Renal cortical epithelial cell (primary cell): ENCODE measurements at regions not wholly inside any gene's neighbourhood (a gene's known extent, or its start where the extent isn't known, plus 50 kb on each side); places are given as distances from the start of the nearest gene placed in this dataset.

Source experiments
- DNase-seq: peaks from one replicate; pipeline ENCODE4 v3.0.0-alpha.2; 2011; ENCODE audit warnings: low read depth

GRCh38 chr22:49035818-49036457 is 791.7 kb downstream of the BRD1 start:
- DNase-seq = no peak

GRCh38 chr22:49034836-49035817 is 792.5 kb downstream of the BRD1 start:
- no peak for DNase-seq

- no peak for DNase-seq
These were observed 794.1 kb downstream of the BRD1 start for GRCh38 chr22:49033616-49034015.

DNA sequence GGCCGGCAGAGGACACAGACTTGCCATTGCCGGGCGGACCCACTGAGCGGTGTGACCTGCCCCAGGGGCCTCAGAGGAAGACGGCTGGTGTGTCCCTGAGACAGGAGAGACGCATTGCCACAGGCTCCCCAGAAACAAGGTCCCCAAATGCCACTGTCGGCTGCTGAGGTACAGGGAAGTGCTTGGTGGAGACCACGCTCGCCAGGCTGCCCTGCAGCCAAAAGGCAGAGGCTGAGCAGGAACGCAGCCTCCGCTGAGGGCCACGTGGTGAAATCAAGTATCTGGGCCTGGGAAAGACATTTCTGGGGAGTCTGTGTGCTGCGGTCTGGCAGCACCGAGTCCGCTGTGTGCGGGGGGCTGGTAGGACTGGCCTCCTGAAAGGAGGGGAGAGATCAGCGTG is 794.9 kb downstream of the BRD1 start:
- no peak for DNase-seq

DNA sequence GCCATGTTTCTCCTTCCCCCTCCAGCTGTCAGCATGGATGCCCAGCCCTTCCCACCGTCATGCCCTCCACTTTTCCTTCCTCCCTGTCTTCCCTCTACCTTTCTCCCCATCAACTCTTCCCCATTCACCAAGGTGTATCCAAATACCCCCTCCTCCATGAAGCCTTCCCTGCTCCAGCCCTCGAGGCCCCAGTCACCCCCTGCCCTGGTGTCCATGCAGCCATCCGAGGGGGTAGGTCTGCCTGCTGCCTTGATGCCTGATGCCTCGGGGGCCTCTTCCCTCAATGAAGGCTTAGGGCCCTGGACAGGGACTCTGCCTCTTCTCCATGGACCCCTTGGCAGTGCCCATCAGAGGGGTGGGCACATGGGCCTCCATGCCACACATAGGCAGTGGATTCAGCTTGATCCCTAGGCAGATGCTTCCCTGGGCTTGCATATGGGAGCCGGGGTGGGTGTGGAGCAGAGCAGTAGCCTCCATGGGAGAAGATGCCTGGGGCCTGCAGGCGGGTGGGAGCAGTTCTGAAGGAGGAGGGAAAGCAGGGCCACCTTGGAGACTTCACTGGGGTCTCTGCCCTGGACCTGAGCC is 795.8 kb downstream of the BRD1 start:
- DNase-seq = no peak

- no peak for DNase-seq
These were observed 799.6 kb downstream of the BRD1 start for GRCh38 chr22:49028111-49028510.

GRCh38 chr22:49027368-49027670 is 800.4 kb downstream of the BRD1 start:
- DNase-seq = no peak

DNA sequence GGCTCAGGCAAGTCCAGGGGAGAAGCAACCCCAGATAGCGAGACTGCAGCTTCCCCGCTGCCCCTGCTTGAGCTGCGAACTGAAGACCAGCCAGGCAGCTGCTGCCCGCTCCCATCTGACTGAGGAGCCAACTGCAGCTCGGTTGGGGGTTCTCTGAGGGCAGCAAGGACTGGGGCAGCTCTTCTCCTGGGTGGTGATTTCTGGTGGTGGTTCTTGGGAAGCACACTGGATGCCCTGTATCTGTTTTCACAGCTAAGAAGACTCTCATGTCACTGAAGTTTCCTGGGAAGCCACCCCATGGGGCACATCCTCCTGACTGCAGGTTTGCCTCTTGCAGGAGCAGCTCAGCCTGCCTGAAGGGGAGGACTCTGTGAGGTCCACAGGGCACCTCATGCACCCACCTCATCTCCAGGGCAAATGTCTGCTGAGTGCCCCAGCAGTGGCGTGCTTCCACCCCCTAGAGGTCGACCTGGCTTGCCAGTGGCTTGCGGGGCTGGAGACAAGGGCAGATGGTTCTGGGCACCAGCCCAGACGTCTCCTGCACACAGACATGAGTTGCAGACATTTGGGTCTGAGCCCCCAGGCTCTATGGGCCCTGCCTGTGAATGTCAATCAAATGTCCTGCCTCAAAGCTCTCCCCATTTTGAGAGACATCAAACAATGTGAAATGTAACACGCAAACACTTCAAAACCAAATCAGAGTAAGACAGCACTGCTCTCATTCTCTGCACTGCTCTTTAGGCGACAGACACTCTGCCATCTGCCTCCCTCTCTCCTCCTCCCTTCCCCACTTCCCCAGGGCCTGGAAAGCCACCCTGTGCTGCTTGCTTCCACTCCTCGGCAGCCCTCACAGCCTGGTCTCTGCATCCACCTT is 800.9 kb downstream of the BRD1 start:
- no peak for DNase-seq

- DNase-seq = no peak
These were observed 801.7 kb downstream of the BRD1 start for GRCh38 chr22:49025791-49026493.

DNA sequence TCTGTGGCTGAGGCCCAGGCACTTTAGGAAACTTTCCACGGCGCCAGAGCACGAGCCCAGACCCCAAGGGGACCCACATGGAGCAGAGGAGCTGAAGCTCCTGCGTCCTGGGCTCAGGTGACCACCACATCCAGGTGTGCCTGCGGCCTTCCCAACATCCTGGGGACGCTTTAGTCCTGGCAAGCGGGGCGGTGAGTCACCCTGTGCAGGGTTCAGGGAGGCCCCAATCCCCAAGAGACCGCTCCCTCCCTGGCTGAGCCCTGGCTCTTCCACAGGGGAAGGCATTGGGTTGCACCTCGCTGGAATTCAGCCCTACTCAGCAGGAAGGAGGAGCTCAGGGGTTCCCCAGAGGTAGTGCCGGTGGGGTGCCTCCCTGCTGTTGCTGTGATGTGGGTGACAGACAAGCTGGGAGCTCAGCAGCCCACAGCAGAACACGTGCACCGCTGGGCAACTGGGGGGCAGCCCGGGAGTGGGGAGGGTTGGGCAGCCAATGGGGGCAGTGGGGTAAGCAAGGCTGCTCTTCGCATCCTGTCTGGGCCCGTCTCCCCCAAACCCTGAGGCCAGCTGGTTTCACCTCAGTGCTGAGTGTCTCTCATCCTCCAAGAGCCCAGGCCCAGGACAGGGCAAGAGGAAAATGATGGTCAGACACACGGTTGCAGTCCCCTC is 802.8 kb downstream of the BRD1 start:
- DNase-seq = no peak

- no peak for DNase-seq
These were observed 803.5 kb downstream of the BRD1 start for GRCh38 chr22:49023879-49024774.

DNA sequence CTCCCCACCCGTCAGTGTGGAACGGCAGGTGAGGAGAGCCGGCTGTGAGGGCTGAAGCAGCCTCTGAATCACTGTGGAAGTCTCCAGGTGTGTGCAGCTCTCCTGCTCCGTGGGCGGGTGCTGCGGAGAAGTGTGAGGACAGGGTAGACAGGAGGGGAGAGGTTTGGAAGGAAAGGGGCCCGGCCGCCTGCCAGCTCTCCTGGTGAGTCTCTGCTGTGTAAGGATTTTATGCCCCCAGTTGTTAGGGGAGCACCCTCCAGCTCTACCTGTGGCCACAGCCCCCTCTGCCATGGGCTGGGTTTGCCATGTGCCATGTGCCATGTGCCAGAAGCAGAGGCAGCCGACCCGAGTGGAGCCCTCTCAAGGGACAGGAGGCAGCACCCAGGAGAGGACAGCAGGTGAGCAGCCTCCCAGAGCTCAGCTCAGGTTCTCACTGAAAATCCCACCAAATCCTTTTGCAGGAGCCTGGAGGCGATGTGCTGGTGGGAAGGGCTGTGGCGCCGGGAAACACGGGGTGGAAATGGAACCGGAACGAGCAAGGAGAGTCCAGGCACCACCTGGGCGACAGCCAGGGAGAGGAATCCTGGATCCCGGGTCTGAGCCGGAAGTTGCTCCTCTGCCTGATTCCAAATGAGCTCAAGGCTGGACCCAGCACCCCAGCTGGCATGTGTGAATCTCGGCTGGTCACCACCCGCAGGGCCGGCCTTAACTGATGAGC is 804.4 kb downstream of the BRD1 start:
- no peak for DNase-seq

DNA sequence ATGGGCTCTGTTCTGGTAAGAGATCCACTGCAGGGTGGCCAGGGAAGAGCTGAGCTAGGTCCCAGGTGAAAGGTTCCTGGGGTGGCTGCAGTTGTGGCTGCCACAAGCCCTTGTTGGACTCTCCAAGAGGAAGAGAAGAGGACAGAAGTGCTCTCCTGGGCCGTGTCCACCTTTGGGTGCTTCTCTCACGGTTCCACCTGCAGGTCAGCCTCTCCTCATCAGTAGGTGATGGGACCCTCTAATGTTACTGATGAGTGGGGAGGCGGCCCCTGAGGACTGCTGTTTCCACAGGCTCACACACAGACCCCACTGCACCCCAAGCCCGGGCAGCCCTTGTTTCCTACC is 804.9 kb downstream of the BRD1 start:
- DNase-seq = no peak

- DNase-seq = no peak
These were observed 805.5 kb downstream of the BRD1 start for GRCh38 chr22:49021926-49022815.

DNA sequence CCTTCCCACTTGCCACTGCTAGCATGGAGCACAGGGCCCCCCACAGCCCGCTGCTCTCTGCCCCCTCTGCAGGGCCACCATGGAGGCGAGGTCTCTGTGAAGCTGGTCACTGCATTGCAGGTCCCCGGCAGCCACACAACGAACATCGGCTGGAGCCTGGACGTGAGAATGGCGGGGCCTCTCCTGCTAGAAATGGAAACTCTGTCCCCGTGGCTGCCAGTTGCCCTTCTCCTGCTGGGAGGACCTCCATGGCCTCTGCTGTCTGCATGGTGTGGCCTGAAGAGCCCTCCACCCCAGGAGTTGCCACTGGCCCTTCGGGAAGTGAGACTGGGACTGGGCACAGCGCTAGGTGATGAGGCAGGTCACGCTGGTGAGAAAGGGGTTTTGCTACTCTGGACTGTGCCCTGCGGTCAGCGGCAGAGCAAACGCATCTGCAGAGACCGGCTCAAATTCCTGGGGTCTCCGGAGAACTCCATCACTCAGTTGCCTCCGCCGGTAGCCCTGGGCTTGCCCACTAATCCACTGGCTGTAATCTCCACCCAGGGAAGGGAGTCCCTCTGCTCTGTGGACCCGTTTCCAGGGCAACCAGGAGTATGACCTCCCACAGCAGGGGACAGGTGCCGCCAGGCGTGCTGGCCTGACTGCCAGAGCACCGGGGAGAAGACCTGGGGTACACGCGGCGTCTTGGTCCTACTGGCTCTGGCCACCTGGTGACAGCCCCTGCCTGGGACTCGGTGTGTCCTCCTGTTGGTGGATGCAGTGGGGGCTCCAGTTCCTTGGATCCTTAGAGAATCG is 806.3 kb downstream of the BRD1 start:
- no peak for DNase-seq

- DNase-seq = no peak
These were observed 807.6 kb downstream of the BRD1 start for GRCh38 chr22:49019737-49020713.
